DOHH2 (cell line): ENCODE measurements at regions not wholly inside any gene's neighbourhood (a gene's known extent, or its start where the extent isn't known, plus 50 kb on each side); places are given as distances from the start of the nearest gene placed in this dataset.

Experiments used
- H3F3A ChIP-seq: fragments of 200-600 bp; sonication (generic), shearing (Covaris generic); 2 replicates; pipeline ENCODE4 v1.6.0; 2016; ENCODE audit warnings: antibody characterized with exemption, mild to moderate bottlenecking; ENCODE audit not compliant: control insufficient read depth, insufficient read depth
- H3K27ac ChIP-seq: fragments of 200-600 bp; sonication (generic); 2 replicates; pipeline ENCODE4 v1.5.1; 2014; ENCODE audit warnings: low read depth, mild to moderate bottlenecking, low read length, moderate library complexity
- H3K27me3 ChIP-seq: fragments of 200-600 bp; sonication (generic); 2 replicates; pipeline ENCODE4 v1.6.1; 2014; ENCODE audit warnings: mild to moderate bottlenecking, low read length, mixed read lengths; ENCODE audit not compliant: control insufficient read depth
- H3K36me3 ChIP-seq: fragments of 200-600 bp; sonication (generic); 2 replicates; pipeline ENCODE4 v1.6.1; 2014; ENCODE audit warnings: mild to moderate bottlenecking, low read length, moderate library complexity, mixed read lengths; ENCODE audit not compliant: control insufficient read depth
- H3K4me1 ChIP-seq: fragments of 200-600 bp; sonication (generic); 2 replicates; pipeline ENCODE4 v1.6.1; 2014; ENCODE audit warnings: mild to moderate bottlenecking, low read length, mixed read lengths; ENCODE audit not compliant: control insufficient read depth
- H3K4me2 ChIP-seq: fragments of 200-600 bp; sonication (generic); 2 replicates; pipeline ENCODE4 v1.6.0; 2014; ENCODE audit warnings: mild to moderate bottlenecking, low read length, moderate library complexity
- H3K4me3 ChIP-seq: fragments of 200-600 bp; sonication (generic); 2 replicates; pipeline ENCODE4 v1.5.1; 2014; ENCODE audit warnings: mild to moderate bottlenecking, low read length, mixed read lengths
- H3K79me2 ChIP-seq: fragments of 200-600 bp; sonication (generic); 2 replicates; pipeline ENCODE4 v1.6.1; 2014; ENCODE audit warnings: mild to moderate bottlenecking, low read length, mixed read lengths; ENCODE audit not compliant: control insufficient read depth
- H3K9me2 ChIP-seq: fragments of 200-600 bp; sonication (generic); replicated peaks from 2 replicates; pipeline ENCODE4 v1.6.1; 2014; ENCODE audit warnings: mild to moderate bottlenecking, low read length, mixed read lengths; ENCODE audit not compliant: control insufficient read depth
- H3K9me3 ChIP-seq: fragments of 200-600 bp; sonication (generic); 2 replicates; pipeline ENCODE4 v1.6.1; 2014; ENCODE audit warnings: antibody characterized with exemption, low read length, mixed read lengths; ENCODE audit not compliant: control insufficient read depth, insufficient read depth
- H4K20me1 ChIP-seq: fragments of 200-600 bp; sonication (generic); 2 replicates; pipeline ENCODE4 v1.6.0; 2014; ENCODE audit warnings: low read depth, mild to moderate bottlenecking, antibody characterized with exemption, low read length, moderate library complexity; ENCODE audit not compliant: control insufficient read depth, insufficient read depth
- CTCF ChIP-seq: fragments of 200-600 bp; sonication (generic); IDR thresholded peaks from one replicate; pipeline ENCODE4 v1.5.1; 2014; ENCODE audit warnings: antibody characterized with exemption, mild to moderate bottlenecking, low read depth, low read length; ENCODE audit not compliant: poor library complexity, severe bottlenecking
- EZH2phosphoT487 ChIP-seq: fragments of 200-600 bp; sonication (generic); IDR thresholded peaks from 2 replicates; pipeline ENCODE4 v1.6.1; 2017; ENCODE audit warnings: borderline replicate concordance, mild to moderate bottlenecking, antibody characterized with exemption, low read length, moderate library complexity, mixed read lengths

GRCh38 chr15:91468871-91469580 is 369.0 kb downstream of the SV2B start:
- no peak overlapping the region for H3K4me2 ChIP-seq
- H3K9me2 ChIP-seq, result no peaks in the 10 kb centered on the region
- no peaks in the 10 kb centered on the region for H3K36me3 ChIP-seq
- H4K20me1 ChIP-seq, result no peaks in the 10 kb centered on the region
- no peaks in the 10 kb centered on the region for H3K27me3 ChIP-seq
- H3K9me3 ChIP-seq, result no peaks in the 10 kb centered on the region
- TF ChIP-seq CTCF (no peak), EZH2phosphoT487 (no peak)
- H3K4me3 ChIP-seq, result no peak overlapping the region
- H3F3A ChIP-seq, result no peaks in the 10 kb centered on the region
- H3K4me1 ChIP-seq, result no peaks in the 10 kb centered on the region
- no peak overlapping the region for H3K27ac ChIP-seq
- no peaks in the 10 kb centered on the region for H3K79me2 ChIP-seq

DNA sequence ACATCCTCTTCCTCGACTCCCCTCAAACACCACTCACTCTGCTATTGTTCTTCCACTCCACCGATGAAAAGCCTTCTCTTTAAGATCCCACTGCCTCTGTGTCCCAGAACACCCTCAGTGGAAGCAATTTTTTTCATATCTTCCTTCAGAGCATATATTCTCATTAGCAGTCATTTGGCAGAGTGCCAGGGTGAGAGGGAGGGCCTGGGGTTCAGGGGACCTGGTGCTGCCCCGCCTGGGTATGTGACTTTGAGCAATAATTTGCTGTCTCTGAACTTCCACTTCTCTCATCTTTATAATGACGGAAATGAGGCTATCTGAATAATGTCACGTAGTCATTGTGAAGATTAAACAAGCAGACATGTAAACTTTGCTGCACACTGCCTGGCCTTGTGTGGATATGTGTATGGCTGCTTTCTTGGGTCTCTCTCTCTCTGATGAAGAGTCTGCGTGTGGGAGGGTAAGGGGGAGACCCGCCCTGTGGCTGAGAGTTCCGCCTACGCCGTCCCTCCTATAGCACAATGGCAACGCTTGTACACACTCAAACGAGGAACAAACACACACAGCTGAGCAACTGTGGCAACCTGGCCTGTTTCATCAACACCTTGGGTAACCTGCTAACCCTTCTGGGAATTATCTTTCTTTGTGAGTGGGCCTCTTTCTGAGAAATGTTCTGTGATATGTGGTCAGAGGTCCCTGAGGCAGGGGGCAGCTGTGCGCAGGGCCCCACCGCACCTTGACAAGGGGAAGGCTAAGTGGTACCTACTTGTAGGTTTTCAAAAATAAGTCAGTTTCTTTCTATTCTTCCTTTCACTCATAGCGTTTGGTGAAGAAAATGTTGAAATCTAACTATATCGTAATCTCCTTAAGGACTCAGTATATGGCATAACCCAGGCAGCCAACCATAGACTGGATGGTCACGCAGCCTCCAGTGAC is 369.8 kb downstream of the SV2B start:
- Histone ChIP-seq H3K27me3 (no peaks in the 10 kb centered on the region), H3K79me2 (no peaks in the 10 kb centered on the region), H3K9me3 (no peaks in the 10 kb centered on the region), H3F3A (no peaks in the 10 kb centered on the region), H3K9me2 (no peaks in the 10 kb centered on the region), H3K4me3 (no peak overlapping the region), H3K36me3 (no peaks in the 10 kb centered on the region), H3K4me2 (no peak overlapping the region), H4K20me1 (no peaks in the 10 kb centered on the region), H3K4me1 (no peaks in the 10 kb centered on the region), H3K27ac (no peak overlapping the region)
- TF ChIP-seq EZH2phosphoT487, result no peak
- no peak for TF ChIP-seq CTCF

GRCh38 chr15:91471468-91471867 is 371.4 kb downstream of the SV2B start:
- Histone ChIP-seq H3K4me3 (no peak overlapping the region), H3K9me3 (no peaks in the 10 kb centered on the region), H3K4me1 (no peaks in the 10 kb centered on the region), H3K4me2 (no peak overlapping the region), H3F3A (no peaks in the 10 kb centered on the region), H3K27ac (no peak overlapping the region), H3K79me2 (no peaks in the 10 kb centered on the region), H3K27me3 (no peaks in the 10 kb centered on the region), H3K9me2 (no peaks in the 10 kb centered on the region), H4K20me1 (no peaks in the 10 kb centered on the region), H3K36me3 (no peaks in the 10 kb centered on the region)
- TF ChIP-seq CTCF (no peak), EZH2phosphoT487 (no peak)
